ENCODE measurements at regions not wholly inside any gene's neighbourhood (a gene's known extent, or its start where the extent isn't known, plus 50 kb on each side); places are given as distances from the start of the nearest gene placed in this dataset.

- DNase-seq, result no peak
Measured at GRCh38 chr4:36000941-36001557, 243.3 kb downstream of the ARAP2 start.

- no peak for DNase-seq
Measured at GRCh38 chr4:36003051-36003450, 241.3 kb downstream of the ARAP2 start.

- DNase-seq, result no peak
Measured at GRCh38 chr4:36004204-36004851, 240.0 kb downstream of the ARAP2 start.

- no peak for DNase-seq
Measured at GRCh38 chr4:36006226-36006625, 238.1 kb downstream of the ARAP2 start.

GRCh38 chr4:36010397-36010929, 233.9 kb downstream of the ARAP2 start:
- DNase-seq, result no peak

- DNase-seq, result no peak
Measured at GRCh38 chr4:36011381-36011780, 232.9 kb downstream of the ARAP2 start.

GRCh38 chr4:36012503-36012902, 231.8 kb downstream of the ARAP2 start:
- DNase-seq, result no peak

GRCh38 chr4:36013206-36013605, 231.1 kb downstream of the ARAP2 start:
- no peak for DNase-seq
